ENCODE measurements at regions not wholly inside any gene's neighbourhood (a gene's known extent, or its start where the extent isn't known, plus 50 kb on each side); places are given as distances from the start of the nearest gene placed in this dataset.

- DNase-seq = no peak
Observed at GRCh38 chr9:28034242-28034641, 461.0 kb upstream of the C9orf72 start.

GRCh38 chr9:28037968-28038367, 464.7 kb upstream of the C9orf72 start:
- DNase-seq = no peak

GRCh38 chr9:28045051-28045450, 471.8 kb upstream of the C9orf72 start:
- no peak for DNase-seq

GRCh38 chr9:28050046-28050445, 476.8 kb upstream of the C9orf72 start:
- DNase-seq = no peak

- DNase-seq = no peak
Observed at GRCh38 chr9:28050941-28051340, 477.7 kb upstream of the C9orf72 start.

- DNase-seq = no peak
Observed at GRCh38 chr9:28051559-28052503, 478.6 kb upstream of the C9orf72 start.

GRCh38 chr9:28053096-28053777, 480.0 kb upstream of the C9orf72 start:
- DNase-seq = no peak

- no peak for DNase-seq
Observed at GRCh38 chr9:28056006-28056405, 482.7 kb upstream of the C9orf72 start.

GRCh38 chr9:28056466-28056865, 483.2 kb upstream of the C9orf72 start:
- DNase-seq = no peak

GRCh38 chr9:28059192-28059591, 485.9 kb upstream of the C9orf72 start:
- no peak for DNase-seq

GRCh38 chr9:28064241-28064815, 491.0 kb upstream of the C9orf72 start:
- no peak for DNase-seq

- no peak for DNase-seq
Observed at GRCh38 chr9:28073270-28073669, 500.0 kb upstream of the C9orf72 start.

GRCh38 chr9:28079677-28080076, 506.4 kb upstream of the C9orf72 start:
- no peak for DNase-seq

- DNase-seq = no peak
Observed at GRCh38 chr9:28082671-28083070, 509.4 kb upstream of the C9orf72 start.

GRCh38 chr9:28086881-28087280, 513.6 kb upstream of the C9orf72 start:
- no peak for DNase-seq

- no peak for DNase-seq
Observed at GRCh38 chr9:28092981-28093936, 520.0 kb upstream of the C9orf72 start.

- no peak for DNase-seq
Observed at GRCh38 chr9:28101509-28101908, 528.2 kb upstream of the C9orf72 start.

- DNase-seq = no peak
Observed at GRCh38 chr9:28105001-28105400, 531.7 kb upstream of the C9orf72 start.

GRCh38 chr9:28120184-28120583, 546.9 kb upstream of the C9orf72 start:
- no peak for DNase-seq

- DNase-seq = no peak
Observed at GRCh38 chr9:28120626-28121025, 547.3 kb upstream of the C9orf72 start.

GRCh38 chr9:28121366-28121765, 548.1 kb upstream of the C9orf72 start:
- no peak for DNase-seq

- no peak for DNase-seq
Observed at GRCh38 chr9:28124917-28125316, 551.6 kb upstream of the C9orf72 start.

- no peak for DNase-seq
Observed at GRCh38 chr9:28127101-28127500, 553.8 kb upstream of the C9orf72 start.

All from CD4-positive, alpha-beta T cell treated with Interleukin-15 for 1 hour (primary cell).